ENCODE measurements at regions not wholly inside any gene's neighbourhood (a gene's known extent, or its start where the extent isn't known, plus 50 kb on each side); places are given as distances from the start of the nearest gene placed in this dataset.

GRCh38 chr20:52244702-52245101 lies 53.1 kb upstream of the ZFP64 start:
- TF ChIP-seq POLR2A (IDR thresholded peaks at IDR 0.05; ENCODE audit: control extremely low read depth in 1 of 2, low read depth in 2 of 2, low read length in 2 of 2) (no peak), CTCF (IDR thresholded peaks at IDR 0.05; ENCODE audit: control extremely low read depth in 1 of 3, insufficient read depth in 1 of 3, low read depth in 1 of 3, low read length in 3 of 3) (no peak), POU5F1 (IDR thresholded peaks at IDR 0.05; ENCODE audit: low read depth, low read length) (no peak), RFX5 (IDR thresholded peaks at IDR 0.05; ENCODE audit: borderline replicate concordance, low read depth, low read length) (no peak), TCF12 (IDR thresholded peaks at IDR 0.05; ENCODE audit: low read depth, low read length) (no peak), TAF1 (IDR thresholded peaks at IDR 0.05; ENCODE audit: low read depth, low read length) (no peak), CREB1 (IDR thresholded peaks at IDR 0.05) (no peak), MAFK (IDR thresholded peaks at IDR 0.05; ENCODE audit: low read depth, low read length) (no peak)

Data from H1 (cell line).